Epithelial cell of esophagus (primary cell): ENCODE measurements at regions not wholly inside any gene's neighbourhood (a gene's known extent, or its start where the extent isn't known, plus 50 kb on each side); places are given as distances from the start of the nearest gene placed in this dataset.
A peak's percentile ranks its signal among the peaks of the same experiment; 100 is the strongest.

ENCODE experiments used
- DNase-seq: peaks from one replicate; pipeline ENCODE4 v3.0.0; 2010; ENCODE audit warnings: low read depth
- H3K4me3 ChIP-seq: 2 replicates; pipeline ENCODE4 v1.5.1; 2011; ENCODE audit warnings: mild to moderate bottlenecking, low read length, control low read depth
- TF ChIP-seq, protein P1 (sequence below): IDR thresholded peaks from 2 replicates; pipeline ENCODE4 v1.5.1; 2011; ENCODE audit warnings: low read depth, mild to moderate bottlenecking, low read length, control low read depth, inconsistent platforms; ENCODE audit not compliant: insufficient read depth; ENCODE audit errors: missing control alignments

DNA sequence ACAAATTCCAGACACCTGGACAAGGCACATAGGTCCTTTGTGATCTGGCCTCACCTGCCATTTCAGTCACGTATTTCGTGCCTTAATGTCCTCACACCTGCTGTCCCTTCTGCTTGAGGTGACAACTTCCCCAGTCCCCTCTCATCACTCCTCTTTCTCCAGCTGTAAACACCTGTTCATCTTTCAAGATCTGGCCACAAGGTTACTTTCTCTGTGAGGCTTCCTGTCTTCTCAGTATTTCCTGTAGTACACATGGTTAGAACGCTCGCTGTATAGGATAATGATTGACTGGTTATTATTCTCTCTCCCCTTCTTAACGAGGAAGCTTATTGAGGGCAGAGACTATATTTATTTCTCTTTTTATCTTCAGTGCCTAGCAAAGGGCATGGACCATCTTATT lies 74.5 kb upstream of the PMFBP1 start:
- TF ChIP-seq, protein P1, sequence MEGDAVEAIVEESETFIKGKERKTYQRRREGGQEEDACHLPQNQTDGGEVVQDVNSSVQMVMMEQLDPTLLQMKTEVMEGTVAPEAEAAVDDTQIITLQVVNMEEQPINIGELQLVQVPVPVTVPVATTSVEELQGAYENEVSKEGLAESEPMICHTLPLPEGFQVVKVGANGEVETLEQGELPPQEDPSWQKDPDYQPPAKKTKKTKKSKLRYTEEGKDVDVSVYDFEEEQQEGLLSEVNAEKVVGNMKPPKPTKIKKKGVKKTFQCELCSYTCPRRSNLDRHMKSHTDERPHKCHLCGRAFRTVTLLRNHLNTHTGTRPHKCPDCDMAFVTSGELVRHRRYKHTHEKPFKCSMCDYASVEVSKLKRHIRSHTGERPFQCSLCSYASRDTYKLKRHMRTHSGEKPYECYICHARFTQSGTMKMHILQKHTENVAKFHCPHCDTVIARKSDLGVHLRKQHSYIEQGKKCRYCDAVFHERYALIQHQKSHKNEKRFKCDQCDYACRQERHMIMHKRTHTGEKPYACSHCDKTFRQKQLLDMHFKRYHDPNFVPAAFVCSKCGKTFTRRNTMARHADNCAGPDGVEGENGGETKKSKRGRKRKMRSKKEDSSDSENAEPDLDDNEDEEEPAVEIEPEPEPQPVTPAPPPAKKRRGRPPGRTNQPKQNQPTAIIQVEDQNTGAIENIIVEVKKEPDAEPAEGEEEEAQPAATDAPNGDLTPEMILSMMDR: no peak
- H3K4me3 ChIP-seq: no peak overlapping the region
- no peak for DNase-seq

DNA sequence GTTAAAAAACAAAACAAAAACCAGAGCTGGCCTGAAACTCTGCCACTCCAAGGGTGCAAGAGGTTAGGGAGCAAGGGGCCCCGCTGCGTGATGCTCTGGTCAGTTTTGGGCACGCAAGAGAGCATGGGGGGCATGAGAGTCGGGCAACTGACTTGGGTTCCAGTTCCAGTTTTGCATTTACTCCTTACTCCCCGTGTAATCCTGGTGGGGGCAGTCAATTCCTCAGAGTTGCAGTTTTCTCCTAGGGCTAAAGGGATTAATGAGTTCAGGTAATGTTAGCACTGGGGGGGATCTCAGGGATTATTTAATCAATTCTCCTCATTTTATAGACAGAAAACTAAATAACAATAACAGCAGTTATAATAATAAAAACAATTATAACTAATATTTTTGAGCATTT lies 72.9 kb upstream of the PMFBP1 start:
- H3K4me3 ChIP-seq: no peak overlapping the region
- TF ChIP-seq, protein P1: no peak
- DNase-seq: no peak

DNA sequence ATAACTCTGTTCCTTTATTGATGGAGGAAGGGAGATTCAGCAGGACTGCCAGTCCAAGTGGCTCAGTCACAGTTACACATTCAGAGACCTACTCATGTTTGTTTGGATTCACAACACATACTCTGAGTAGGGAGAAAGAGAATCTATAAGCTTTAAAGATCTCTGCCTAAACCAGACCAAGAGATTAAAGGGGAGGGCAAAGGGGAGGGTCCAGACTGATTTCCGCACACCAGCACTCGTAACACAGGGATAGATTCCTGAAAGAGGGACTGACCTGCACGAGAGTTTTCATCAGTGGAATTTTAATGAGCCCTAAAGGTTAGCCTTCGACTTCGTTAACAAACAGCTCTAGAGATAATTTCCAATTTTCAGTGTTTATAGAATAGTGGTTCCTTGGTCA lies 71.7 kb upstream of the PMFBP1 start:
- TF ChIP-seq, protein P1: no peak
- H3K4me3 ChIP-seq: no peak overlapping the region
- no peak for DNase-seq

DNA sequence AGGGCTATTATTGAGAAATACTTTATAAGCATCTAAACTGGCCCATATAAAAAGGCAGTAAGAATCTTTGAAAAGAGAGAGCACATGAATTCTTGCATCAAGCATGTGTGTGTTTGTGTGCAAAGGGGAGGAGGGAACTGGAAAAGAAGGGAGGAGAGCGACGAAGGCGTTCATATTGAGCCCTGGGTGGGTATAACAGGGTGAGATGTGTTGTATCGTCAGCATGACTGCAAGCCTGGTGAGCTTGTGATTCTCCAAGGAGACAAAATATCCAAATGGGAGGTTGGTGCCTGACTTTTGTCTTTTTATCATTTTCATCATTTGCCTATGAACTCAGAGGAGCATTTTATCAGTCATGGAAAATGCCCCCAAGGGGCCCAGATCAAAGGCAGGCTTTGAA lies 70.8 kb upstream of the PMFBP1 start:
- TF ChIP-seq, protein P1: no peak
- DNase-seq: no peak
- no peak overlapping the region for H3K4me3 ChIP-seq

DNA sequence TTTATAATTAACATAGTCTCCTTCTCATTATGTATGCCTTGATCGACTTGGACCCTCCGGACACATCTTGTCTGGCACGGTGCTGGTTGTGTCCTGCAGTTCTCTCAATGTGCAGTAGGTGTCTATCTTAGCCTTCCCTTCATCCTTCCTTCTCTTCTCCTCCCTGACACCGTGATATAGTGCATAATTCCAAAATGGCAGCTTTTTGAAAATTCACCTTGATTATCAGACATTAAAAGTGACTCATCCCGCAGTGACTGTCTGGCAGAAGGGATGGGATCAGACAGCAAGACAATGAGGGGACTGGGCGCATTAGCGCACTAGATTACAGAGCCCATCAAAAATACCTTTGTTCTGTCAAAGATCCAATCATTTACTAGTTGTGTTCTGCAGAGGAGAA lies 70.0 kb upstream of the PMFBP1 start:
- no peak overlapping the region for H3K4me3 ChIP-seq
- peak; percentile 62 for DNase-seq
- TF ChIP-seq, protein P1: peak; percentile 96

DNA sequence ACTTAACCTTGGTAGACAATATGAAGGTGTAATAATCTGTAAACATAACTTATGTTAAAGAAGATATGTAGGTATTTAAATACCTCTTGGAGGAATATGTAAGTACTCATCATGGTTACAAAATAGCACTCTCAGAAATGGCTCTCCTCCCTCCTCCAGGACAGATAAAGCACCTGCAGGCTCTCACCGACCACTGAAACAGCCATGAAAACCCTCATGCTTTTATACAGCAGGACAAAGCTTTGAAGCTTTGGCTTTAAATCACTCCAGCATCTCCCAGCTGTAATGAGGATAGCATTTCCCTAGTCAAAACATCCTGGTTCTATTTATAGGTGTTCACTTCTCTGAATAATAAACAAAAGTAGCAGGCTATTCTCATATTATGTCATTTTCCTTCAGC lies 69.1 kb upstream of the PMFBP1 start:
- no peak for DNase-seq
- TF ChIP-seq, protein P1: no peak
- no peak overlapping the region for H3K4me3 ChIP-seq

DNA sequence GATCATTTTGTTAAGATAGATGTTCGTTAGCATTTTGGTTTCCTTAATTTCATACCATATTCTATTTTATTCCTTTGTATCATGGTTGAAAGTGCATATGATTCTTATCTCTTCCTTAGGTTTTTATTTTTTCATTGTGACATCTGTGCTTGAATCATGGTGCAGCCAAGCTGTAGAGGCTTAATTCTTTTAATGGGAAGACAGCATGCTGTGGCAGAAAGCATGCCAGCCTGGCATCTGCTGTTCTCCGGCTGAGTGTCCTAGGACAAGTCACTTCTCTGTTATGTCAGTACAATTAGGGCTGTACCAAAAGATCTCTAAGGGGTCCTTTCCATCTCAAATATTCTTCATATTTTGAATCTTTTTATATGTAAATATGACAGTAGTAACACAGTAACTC lies 68.5 kb upstream of the PMFBP1 start:
- TF ChIP-seq, protein P1: no peak
- DNase-seq: no peak
- H3K4me3 ChIP-seq: no peak overlapping the region
